HG03354 (cell line): ENCODE measurements at regions not wholly inside any gene's neighbourhood (a gene's known extent, or its start where the extent isn't known, plus 50 kb on each side); places are given as distances from the start of the nearest gene placed in this dataset.

Source experiments
- ATAC-seq: cut with Tn5 transposase; IDR thresholded peaks from one replicate; pipeline ENCODE4 v1.9.1; 2021; ENCODE audit warnings: mild to moderate bottlenecking; ENCODE audit not compliant: unreplicated experiment, poor library complexity, severe bottlenecking

DNA sequence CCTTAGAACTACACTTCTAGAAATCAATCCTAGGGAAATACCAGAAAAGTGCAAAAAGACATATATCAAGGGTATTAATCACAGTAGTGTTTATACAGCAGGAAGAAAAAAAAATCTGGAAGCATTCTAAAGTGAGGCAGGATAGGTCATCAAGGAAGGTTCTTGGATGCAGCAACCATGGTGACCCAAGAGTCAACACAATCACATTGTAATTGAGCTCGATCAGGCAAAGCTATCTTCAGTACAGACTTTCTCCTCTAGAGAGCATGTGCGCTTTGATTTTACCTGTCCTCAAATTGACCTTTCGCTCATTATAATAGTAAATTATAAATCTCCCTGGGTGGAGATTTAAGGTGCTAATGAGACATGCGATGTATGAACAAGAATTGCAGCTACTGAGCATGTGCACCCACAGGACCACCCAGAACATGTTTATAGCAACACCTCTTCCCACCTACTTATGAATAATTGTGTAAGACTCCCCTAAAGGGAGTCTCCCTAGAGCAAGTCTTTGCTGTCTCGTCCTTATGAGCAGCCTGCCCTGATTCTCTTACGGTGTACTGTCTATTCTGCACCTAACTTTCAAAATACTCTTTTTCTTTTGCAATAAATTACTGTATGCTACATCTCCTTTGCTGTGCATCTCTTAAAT lies 297.7 kb downstream of the ATPSCKMT start:
- no peak for ATAC-seq

DNA sequence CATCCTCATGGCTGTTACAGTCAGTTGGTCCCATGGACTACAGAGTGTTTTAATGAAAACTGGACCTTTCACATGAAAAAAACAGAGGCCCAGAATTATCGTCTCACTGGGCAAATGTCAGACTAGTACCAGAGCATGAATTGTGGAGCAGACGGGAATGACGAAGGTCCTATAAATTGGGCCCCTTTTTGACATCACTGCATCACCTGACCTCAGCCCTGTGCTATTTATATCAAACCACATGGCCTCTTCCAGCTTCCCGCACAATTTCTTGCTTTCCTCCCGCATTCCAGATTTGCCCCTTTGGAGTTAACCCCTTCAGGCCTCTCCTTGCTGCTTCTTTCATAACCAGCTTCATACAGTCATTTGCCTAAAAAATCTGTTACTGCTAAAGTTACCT lies 301.7 kb downstream of the ATPSCKMT start:
- no peak for ATAC-seq

DNA sequence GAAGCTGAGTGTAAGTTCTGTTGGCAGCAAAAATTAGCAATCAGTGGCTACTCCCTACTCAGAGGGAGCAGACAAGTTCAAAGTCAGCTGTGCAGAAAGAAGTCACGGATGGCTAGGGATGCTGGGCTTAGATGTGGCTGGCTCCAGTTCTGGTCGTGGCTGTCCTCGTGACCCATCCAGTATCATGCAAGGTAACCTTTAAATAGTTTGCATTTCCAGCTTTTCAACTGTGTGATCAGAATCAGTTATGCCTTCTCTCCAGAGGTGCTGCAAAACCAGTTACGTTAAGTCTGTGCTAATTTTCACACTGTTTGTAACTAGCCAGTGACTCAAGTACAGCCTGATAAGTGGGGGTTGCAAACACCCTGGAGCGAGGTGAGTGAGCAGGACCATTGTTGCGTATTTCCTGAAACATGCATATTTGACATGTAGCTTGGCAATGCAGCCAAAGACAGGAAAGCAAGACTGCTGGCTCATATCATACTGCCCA lies 302.4 kb downstream of the ATPSCKMT start:
- peak; percentile 67 for ATAC-seq

DNA sequence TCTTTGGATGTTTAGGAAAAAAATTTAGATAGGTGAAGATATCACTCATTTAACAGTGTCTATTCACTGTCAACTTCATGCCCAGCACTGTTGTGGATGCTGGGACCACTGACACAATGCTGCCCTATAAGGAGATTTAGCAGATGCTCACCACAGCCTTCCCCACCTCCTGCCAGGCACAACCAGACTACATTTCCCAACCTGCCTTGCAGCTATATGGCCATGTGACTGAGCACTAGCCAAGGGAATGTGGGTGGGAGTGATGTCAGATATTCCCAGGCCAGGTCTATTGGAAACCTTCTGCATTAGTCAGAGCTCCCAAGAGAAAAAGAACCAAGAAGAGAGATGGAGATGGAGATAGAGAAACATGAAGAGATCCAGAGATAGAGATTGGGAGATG lies 302.6 kb upstream of the TAS2R1 start:
- no peak for ATAC-seq

DNA sequence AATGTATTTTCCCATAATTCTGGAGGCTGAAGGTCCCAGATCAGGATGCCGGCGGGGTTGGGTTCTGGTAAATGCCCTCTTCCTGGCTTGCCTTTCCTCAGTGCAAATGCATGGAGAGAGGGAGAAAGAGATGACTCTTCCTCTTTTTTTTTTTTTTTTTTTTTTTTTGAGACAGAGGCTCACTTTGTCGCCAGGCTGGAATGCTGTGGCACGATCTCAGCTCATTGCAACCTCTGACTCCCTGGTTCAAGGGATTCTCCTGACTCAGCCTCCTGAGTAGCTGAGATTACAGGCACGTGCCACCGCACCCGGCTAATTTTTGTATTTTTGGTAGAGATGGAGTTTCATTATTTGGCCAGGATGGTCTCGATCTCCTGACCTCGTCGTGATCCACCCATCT lies 300.0 kb upstream of the TAS2R1 start:
- no peak for ATAC-seq

DNA sequence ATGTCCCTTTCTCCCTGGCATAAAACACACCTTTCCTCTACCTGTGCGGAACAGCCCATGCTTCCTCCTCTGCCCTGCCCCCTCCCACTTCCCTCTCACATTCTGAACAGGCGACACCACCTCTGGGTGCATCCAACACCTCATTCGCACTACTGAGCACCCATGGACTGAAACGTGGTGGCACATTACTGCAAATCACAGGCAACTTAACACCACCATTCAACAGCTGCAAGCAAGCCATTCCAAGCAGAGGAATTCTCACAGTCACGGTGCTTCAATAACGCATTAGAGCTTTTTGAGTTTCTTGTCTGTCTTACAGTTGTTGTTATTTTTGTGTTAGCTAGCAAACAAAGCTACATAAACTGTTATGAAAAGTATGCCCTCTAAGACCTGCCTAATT lies 298.2 kb upstream of the TAS2R1 start:
- no peak for ATAC-seq

DNA sequence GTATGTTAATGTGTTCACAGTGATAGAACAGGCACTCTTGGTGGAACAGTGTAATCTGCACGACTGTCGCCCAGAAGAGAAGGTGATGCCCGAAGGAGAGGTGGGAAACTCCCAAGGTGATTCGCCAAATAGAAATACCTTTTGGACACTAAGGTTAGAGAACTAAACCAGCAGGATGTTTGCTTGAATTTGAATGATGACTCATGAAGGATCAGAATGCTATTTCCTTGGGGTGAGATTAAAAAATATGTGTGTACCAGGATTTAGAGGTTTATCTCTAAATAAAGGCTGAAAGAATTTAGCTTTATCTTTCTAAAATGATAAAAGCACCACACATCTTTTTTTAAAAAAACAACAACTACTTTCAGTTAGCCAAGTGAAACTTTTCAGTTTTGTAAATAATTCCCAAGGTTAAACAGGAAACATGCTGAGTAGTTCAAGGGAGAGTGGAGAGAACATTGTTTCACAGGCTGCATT lies 297.4 kb upstream of the TAS2R1 start:
- ATAC-seq: no peak

DNA sequence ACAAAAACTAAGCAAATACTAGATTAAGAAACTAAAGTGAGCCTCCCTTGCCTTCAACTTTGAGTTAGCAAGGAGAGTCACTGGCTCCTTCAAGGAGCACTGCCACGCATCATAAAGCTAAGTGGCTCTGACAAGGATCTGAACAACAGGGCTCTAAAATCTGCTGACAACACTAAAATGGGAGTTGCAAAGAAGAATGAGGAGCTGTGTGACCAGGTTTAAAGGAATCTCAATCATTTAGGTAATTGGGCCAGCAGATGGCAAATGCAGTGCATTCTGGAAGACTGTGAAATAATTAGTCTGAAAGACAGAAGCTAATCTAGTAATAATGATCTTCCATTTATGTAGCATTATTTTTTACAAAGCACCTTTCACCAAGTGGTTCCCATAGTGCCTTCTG lies 297.0 kb upstream of the TAS2R1 start:
- no peak for ATAC-seq

DNA sequence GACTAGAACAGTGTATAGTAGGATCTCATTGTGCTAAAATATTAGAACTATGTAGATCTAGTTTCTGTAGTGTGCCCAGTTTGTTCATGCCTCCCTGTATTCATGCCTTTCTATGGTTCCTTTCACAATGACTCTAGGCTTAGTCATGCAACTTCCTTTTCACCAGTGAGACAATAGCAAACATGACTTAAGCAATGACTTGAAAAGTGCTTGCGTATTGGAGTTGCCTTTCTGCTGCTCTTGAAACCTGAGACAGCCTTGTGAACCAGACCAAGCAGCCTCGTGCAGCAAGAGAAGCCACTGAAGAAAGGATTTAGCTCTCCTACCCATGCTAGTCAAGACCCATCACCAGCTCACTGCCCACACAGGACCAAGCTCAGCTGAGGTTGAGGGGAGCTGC lies 294.5 kb upstream of the TAS2R1 start:
- ATAC-seq: peak; percentile 80

DNA sequence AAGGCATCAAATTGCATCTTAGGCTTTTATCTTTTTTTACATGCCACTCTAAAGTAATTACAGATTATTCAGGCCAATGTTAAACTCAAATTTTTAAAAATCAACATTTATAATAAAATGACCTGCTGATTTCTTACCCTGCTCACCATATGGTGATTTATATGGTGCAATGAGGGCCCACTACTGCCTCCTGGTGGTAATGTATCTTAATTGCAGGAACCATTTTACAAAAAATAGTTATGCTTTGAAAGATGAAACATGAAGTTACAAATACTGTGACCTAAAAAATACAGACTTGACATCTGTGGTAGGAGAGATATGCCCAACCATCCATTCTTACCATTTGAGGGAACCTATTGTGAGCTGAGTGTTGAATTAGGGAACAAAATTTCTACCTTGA lies 292.6 kb upstream of the TAS2R1 start:
- no peak for ATAC-seq

DNA sequence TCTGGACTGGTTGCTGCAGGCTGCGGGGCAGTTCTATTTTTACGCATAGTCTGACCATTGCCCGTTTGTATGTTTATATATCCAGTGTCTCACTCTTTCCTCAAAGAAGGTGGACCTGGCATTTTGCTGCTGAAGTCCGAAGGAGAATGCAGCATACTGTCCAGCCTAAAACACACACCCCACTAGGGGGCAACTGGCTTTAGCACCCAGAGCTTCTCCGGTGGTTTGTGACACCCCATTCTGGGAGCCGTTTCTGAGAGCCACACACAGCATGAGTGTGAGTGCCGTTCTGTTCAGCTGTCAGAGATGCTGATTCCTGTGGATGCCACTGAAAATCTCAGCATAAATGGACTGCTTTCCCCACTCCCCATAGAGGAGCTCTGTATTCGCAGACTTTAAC lies 290.5 kb upstream of the TAS2R1 start:
- no peak for ATAC-seq

DNA sequence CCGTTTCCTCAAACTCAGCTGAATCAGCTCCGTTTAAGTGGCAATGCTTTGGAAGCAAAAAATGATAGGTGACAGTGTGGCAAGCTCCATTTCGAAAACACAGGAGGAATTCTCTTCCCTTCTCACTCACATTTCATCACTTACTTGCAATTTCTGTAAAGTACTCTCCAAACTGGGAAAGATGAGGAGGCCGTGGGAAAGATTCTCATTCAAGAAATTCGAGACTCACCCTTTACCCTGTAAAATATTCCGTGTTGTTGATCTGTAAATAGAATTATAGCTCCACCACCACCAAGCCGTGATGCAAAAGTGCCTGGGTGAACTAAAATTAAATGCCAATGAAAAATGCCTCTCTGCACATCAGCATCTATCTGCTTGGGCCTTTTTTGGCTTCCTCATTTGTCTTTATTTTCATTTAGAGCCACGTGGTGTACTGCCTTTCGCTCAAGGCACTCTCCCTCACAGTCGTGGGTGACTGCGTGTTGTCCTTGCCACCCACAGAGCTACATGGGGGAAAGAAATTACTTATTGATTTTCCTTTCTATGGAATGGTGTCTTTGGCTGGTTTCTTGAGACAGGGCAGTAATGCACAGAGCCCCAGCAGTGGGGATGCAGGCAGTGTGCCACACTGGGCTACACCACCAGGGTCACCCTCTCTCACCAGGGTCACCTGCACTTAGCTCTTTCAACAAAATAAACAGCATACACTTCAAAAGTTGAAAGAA lies 289.3 kb upstream of the TAS2R1 start:
- no peak for ATAC-seq

DNA sequence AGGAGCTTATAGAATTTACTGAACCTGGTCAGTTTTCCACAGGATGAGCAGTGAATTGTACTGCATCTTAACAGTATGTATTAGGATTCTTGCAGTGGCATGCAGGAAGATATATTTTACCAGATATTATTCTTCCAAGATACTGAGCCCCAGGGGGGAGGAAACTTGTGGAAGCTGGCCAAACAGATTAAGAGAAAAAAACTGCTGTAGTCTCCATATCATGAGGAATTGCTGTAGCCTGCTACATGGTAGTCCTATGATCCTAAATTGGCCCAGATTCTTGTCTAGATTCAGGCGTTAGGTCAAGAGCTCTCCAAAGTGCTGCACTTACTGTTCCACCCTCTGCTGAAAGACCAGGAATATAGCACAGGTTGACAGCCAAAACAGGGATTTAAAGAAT lies 275.5 kb upstream of the TAS2R1 start:
- no peak for ATAC-seq

DNA sequence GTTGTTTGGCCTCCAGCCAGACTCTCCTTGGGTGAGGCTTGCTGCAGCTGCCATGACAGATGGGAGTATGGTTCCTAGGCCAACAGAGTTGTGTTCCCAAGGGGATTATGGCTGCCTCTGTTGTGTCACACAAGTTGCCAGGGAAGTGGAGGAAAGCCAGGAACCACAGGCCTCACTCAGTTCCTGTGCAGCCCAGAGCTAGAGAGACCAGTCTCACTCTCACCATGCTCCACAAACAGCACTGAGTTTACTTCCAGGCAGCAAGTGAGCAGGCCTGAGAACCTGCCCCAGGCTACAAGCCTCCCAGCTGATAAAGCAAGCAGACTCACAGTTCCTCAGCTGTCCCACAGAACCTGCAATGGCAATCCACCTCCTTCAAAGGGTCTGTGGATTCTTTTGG lies 273.6 kb upstream of the TAS2R1 start:
- ATAC-seq: no peak

DNA sequence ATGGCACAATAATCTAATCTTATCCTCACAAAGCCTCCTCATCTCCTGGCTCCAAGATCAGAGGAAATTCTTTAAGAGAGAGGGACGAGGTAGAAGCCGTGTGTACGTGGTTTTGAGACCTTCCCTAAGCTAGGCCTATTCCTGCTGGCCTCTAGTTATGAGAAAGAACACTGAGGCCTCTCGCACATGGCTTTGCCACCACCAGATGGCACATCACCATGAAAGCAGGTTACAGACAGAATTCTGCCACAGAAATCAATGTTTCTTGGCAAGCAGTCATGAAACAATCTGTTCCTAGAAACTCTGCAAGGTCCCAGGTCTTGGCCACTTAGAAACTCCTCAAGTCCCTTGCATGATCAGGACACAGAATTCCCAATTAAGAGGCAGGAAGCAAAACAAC lies 268.2 kb upstream of the TAS2R1 start:
- no peak for ATAC-seq

DNA sequence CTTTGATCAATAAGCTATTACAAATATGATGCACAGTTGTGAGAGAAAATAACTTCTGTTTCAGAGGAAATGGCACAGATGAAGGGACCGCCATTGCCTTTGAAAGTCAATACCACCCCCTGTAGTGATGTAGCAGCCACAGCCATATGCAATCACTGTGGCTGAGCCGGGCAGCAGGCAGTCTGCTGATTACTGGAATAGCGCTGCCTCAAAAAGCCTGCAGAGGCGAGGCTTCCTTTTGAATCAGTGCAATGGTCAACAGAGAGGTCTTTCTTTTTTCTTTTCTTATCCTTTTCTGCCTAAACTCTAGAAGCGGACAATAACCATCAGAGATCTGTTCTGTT lies 265.1 kb upstream of the TAS2R1 start:
- ATAC-seq: no peak

DNA sequence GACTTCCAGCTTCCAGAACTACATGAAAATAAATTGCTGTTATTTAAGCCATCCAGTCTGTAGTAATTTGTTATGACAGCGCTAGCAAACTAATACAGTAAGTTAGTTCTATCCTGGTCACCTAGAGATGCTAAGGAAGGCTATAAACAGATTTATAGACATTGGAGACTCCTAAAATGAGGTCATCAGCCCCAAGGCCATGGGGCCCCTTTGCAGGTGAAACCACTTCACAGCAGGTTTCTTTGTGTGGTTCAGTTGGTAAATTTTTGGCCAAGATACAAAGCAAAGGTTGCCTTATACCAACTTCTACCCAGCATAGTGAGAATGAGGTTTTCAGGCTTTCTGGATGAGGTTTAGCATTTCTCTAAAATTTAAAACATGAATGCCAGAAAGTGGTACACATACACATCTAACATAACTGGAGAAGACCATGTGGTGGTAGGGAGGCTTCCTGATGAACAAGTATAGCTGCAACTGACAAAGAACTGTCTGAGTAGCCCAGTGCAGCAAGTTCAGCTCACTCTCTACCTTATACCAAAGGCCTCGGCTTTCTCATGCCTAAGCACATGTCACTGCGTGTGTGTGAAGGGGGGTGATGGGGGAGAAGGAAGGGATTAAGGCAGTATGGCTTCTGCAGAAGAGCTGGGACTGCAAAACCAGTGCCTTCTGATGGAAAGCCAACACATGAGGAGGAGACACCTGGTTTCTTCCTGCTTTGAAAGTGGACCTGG lies 264.6 kb upstream of the TAS2R1 start:
- no peak for ATAC-seq

DNA sequence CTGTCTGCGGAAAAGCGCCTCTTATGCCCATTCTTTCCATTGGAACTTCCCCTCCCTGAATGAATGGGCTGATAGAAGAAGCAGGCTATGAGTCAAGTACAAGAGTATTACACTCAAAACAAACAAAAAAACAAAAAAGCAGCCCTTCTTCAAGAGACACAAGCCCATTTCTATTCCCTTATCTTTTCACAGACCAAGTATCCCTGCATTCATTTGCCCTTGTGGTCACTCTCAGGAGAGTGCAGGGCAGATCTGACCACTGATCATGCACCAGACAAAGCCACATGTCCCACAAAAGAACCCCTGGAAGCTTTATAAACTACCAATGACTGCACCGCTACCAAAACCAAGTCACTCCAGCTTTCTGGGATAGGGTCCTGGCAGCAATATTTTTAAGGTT lies 262.5 kb upstream of the TAS2R1 start:
- ATAC-seq: no peak

DNA sequence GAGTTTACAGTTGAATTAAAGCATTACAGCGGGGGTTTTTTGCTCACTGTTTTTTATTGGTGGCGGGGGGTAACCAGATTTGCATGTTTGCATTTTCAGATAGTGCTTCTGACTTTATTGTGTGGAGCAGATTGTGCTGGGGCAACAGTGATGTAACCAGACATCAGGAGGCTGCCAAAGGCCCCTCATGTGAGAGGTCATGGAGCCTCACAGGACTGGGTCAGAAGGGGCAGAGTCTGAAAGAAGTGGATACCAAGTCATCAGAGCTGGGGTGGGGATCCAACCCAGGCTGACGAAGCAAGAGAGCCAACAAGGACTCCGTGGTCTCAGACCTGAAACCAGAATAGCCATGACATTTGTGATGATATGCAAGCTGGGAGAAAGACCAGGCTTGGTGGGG lies 259.4 kb upstream of the TAS2R1 start:
- no peak for ATAC-seq

DNA sequence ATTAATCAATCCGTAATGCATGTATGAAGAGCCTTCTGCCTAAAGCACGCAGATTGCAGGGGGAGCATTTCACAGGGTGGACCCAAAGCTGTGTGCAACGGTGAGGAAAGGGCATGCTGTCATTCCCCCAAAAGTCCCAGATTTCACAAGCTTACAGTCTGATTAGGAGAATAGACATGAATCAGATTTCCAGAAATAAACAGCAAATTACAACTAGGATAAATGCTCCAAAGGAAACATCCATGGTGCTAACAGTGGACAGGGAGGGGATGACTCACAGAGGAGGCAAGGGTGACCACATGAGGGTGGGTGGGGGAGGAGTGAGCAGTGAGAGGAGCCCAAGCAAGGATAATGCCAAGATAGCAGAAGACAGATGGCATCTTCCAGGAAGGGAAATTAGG lies 258.4 kb upstream of the TAS2R1 start:
- no peak for ATAC-seq

DNA sequence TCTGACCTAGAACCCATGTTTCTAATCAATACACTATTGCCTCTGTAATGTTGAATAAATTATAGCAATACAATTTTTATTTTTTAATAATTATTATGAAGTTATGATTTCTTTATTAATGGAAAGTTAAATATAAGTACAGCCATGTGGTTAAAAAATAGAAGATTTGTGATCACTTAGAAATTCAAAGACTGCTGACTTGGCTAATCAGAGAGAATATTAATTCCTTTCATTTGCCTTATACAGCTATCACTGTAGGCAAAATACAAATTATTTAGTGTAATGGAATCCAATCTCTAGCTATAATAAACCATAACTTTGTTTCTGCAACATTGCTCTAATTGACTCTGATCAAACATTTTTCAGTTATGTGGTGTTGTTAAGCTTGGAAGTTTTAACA lies 255.0 kb upstream of the TAS2R1 start:
- ATAC-seq: no peak
